CD14-positive monocyte (primary cell): ENCODE measurements at regions not wholly inside any gene's neighbourhood (a gene's known extent, or its start where the extent isn't known, plus 50 kb on each side); places are given as distances from the start of the nearest gene placed in this dataset.

Source experiments
- DNase-seq, 3 donors: peaks; one replicate each; pipeline ENCODE4 v3.0.0-alpha.2; 2011 to 2022
- H2AFZ ChIP-seq: 2 replicates; pipeline ENCODE4 v1.6.0; 2012; ENCODE audit warnings: mild to moderate bottlenecking, low read depth, low read length, inconsistent platforms; ENCODE audit not compliant: insufficient read depth, poor library complexity, severe bottlenecking
- H3K27ac ChIP-seq, 2 donors: 1 replicate in 1 of 2; 2 replicates in 1 of 2; pipeline ENCODE4 v1.5.1; 2012 to 2013; ENCODE audit warnings: low read length in 2 of 2, control low read depth in 1 of 2, inconsistent platforms in 1 of 2, low read depth in 1 of 2, mild to moderate bottlenecking in 1 of 2
- H3K27me3 ChIP-seq, 2 donors: one replicate each; pipeline versions ENCODE4 v1.6.0 to v1.6.1; 2011 to 2013; ENCODE audit warnings: low read length in 2 of 2; ENCODE audit not compliant: control insufficient read depth in 2 of 2, insufficient read depth in 2 of 2
- H3K36me3 ChIP-seq, 2 donors: replicated peaks in 1 of 2; 1 replicate in 1 of 2; 2 replicates in 1 of 2; pipeline versions ENCODE4 v1.5.1 to v1.6.1; 2012 to 2013; ENCODE audit warnings: low read length in 2 of 2, control low read depth in 1 of 2, inconsistent platforms in 1 of 2, mild to moderate bottlenecking in 1 of 2; ENCODE audit not compliant: insufficient read depth in 2 of 2, control insufficient read depth in 1 of 2
- H3K4me1 ChIP-seq, 2 donors: 1 replicate in 1 of 2; 2 replicates in 1 of 2; pipeline versions ENCODE4 v1.5.1 to v1.6.1; 2012 to 2013; ENCODE audit warnings: low read length in 2 of 2, control low read depth in 1 of 2, inconsistent platforms in 1 of 2, mild to moderate bottlenecking in 1 of 2, moderate library complexity in 1 of 2; ENCODE audit not compliant: insufficient read depth in 2 of 2, control insufficient read depth in 1 of 2
- H3K4me2 ChIP-seq: replicated peaks from 2 replicates; pipeline ENCODE3; 2012; ENCODE audit warnings: low read length, moderate library complexity, mild to moderate bottlenecking; ENCODE audit not compliant: poor library complexity, severe bottlenecking; ENCODE audit errors: extremely low read depth
- H3K4me3 ChIP-seq, 3 experiments: fragments of 200-600 bp in 1 of 3; sonication (generic) in 1 of 3; replicated peaks in 1 of 3; 1 replicate in 2 of 3; 2 replicates in 1 of 3; pipeline ENCODE4 v1.5.1; 2011 to 2013; ENCODE audit warnings: low read length in 3 of 3, mild to moderate bottlenecking in 3 of 3, control low read depth in 2 of 3, low read depth in 2 of 3, inconsistent platforms in 1 of 3, moderate library complexity in 1 of 3
- H3K79me2 ChIP-seq: 2 replicates; pipeline ENCODE4 v1.6.0; 2012; ENCODE audit warnings: mild to moderate bottlenecking, control low read depth, inconsistent platforms, low read length, moderate library complexity; ENCODE audit not compliant: insufficient read depth
- H3K9ac ChIP-seq: 2 replicates; pipeline ENCODE4 v1.6.0; 2017; ENCODE audit warnings: low read length, mild to moderate bottlenecking; ENCODE audit not compliant: insufficient read depth, poor library complexity, severe bottlenecking
- H3K9me3 ChIP-seq, 2 donors: replicated peaks in 1 of 2; 1 replicate in 1 of 2; 2 replicates in 1 of 2; pipeline versions ENCODE4 v1.5.1 to v1.6.1; 2012 to 2013; ENCODE audit warnings: low read length in 2 of 2, control low read depth in 1 of 2; ENCODE audit not compliant: control insufficient read depth in 1 of 2, insufficient read depth in 1 of 2
- H4K20me1 ChIP-seq: 2 replicates; pipeline ENCODE4 v1.6.0; 2012; ENCODE audit warnings: mild to moderate bottlenecking, low read length, control low read depth, moderate library complexity; ENCODE audit not compliant: insufficient read depth
- H3K27ac Mint-ChIP-seq, 7 donors: one replicate each; pipeline ENCODE4 v1.8.0; 2020; ENCODE audit warnings: mild to moderate bottlenecking in 7 of 7, mixed read lengths in 7 of 7, moderate library complexity in 6 of 7, inconsistent platforms in 2 of 7
- H3K27me3 Mint-ChIP-seq, 3 donors: one replicate each; pipeline ENCODE4 v1.8.0; 2021 to 2022; ENCODE audit warnings: low read depth in 3 of 3, mild to moderate bottlenecking in 3 of 3, mixed read lengths in 3 of 3, moderate library complexity in 3 of 3, inconsistent platforms in 1 of 3
- H3K36me3 Mint-ChIP-seq, 2 donors: one replicate each; pipeline ENCODE4 v1.8.0; 2020; ENCODE audit warnings: mixed read lengths in 2 of 2, inconsistent platforms in 1 of 2, mild to moderate bottlenecking in 1 of 2
- H3K4me1 Mint-ChIP-seq: one replicate; pipeline ENCODE4 v1.8.0; 2020; ENCODE audit warnings: mild to moderate bottlenecking, mixed read lengths
- H3K4me3 Mint-ChIP-seq, 2 donors: one replicate each; pipeline ENCODE4 v1.8.0; 2020; ENCODE audit warnings: mild to moderate bottlenecking in 2 of 2, mixed read lengths in 2 of 2, moderate library complexity in 1 of 2
- H3K9me3 Mint-ChIP-seq, 7 donors: one replicate each; pipeline ENCODE4 v1.8.0; 2020 to 2022; ENCODE audit warnings: mixed read lengths in 7 of 7, mild to moderate bottlenecking in 6 of 7, moderate library complexity in 6 of 7, inconsistent platforms in 2 of 7
- WGBS: methylation state at CpG from one replicate; pipeline ENCODE4 v1.1.5; 2013; ENCODE audit warnings: missing lambda C conversion rate; ENCODE audit not compliant: insufficient coverage; 5-methylcytosine and 5-hydroxymethylcytosine counted together
- intact Hi-C, 2 donors: fragments of 100-400 bp; cut with micrococcal nuclease; formaldehyde crosslinking; loops; one replicate each; pipeline versions ENCODE4 v1.15.0 to v1.15.1; 2023
- TF ChIP-seq, protein P1 (sequence below): fragments of 200-600 bp; IDR thresholded peaks from one replicate; pipeline ENCODE4 v1.8.0; 2022; ENCODE audit warnings: antibody characterized with exemption, mild to moderate bottlenecking

DNA sequence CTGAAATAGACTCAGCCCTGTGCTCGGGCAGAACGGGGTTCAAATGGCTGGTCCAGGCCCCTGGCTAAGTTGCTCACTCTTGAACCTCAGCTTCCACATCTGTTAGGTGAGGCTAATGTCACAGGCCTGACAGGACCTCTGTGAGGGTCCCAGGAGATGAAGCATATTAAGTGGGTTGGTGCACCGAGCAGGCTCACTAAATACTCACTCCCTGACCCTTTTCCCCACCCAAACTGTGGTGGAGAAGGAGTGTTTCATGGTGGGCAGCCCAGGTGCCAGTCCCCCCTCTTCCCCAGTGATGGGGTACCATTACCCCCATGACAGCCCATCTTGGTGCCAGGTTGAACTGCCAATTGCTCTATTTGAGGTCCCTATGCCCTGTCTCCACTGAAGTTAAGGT is 286.0 kb downstream of the MYCN start:
- Mint-ChIP-seq H3K4me3 (no peak overlapping the region), H3K4me1 (no peaks in the 10 kb centered on the region), H3K36me3 (no peaks in the 10 kb centered on the region), H3K27me3 (peaks cover 0 to 1% (median 0%) of the 10 kb centered on the region in 3 donors), H3K9me3 (no peaks in the 10 kb centered on the region), H3K27ac (no peak overlapping the region)
- Histone ChIP-seq H3K4me2 (no peak overlapping the region), H3K9me3 (no peaks in the 10 kb centered on the region), H3K27me3 (no peaks in the 10 kb centered on the region), H3K4me1 (no peaks in the 10 kb centered on the region), H3K79me2 (no peaks in the 10 kb centered on the region), H3K27ac (no peak overlapping the region), H3K9ac (no peak overlapping the region), H3K36me3 (no peaks in the 10 kb centered on the region), H2AFZ (no peak overlapping the region), H3K4me3 (no peak overlapping the region), H4K20me1 (no peaks in the 10 kb centered on the region)
- no CpG with 5 or more reads among the region's 3 CpGs for WGBS
- no peak for DNase-seq
- TF ChIP-seq, protein P1, sequence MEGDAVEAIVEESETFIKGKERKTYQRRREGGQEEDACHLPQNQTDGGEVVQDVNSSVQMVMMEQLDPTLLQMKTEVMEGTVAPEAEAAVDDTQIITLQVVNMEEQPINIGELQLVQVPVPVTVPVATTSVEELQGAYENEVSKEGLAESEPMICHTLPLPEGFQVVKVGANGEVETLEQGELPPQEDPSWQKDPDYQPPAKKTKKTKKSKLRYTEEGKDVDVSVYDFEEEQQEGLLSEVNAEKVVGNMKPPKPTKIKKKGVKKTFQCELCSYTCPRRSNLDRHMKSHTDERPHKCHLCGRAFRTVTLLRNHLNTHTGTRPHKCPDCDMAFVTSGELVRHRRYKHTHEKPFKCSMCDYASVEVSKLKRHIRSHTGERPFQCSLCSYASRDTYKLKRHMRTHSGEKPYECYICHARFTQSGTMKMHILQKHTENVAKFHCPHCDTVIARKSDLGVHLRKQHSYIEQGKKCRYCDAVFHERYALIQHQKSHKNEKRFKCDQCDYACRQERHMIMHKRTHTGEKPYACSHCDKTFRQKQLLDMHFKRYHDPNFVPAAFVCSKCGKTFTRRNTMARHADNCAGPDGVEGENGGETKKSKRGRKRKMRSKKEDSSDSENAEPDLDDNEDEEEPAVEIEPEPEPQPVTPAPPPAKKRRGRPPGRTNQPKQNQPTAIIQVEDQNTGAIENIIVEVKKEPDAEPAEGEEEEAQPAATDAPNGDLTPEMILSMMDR, result no peak
- intact Hi-C loops, result no loop called here

DNA sequence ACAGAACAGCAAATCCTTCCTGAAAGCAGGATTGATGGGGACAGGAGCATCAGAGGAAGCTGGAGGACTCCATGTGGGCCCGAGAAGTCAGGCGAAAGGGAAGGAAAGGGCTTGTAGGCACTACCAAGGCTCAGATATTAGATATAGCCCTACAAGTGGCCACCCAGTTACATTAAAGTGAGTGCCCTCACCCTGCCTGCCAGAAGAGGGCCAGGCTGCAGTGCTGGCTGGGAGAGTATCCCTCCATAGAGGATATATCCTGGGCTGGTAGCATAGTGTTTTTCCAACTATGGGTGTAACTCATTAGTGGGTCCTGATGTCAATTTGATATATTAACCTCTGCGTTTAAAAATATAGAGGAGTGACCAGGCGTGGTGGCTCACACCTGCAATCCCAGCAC is 285.2 kb downstream of the MYCN start:
- H3K27ac Mint-ChIP-seq, result no peak overlapping the region
- H3K4me1 Mint-ChIP-seq, result no peaks in the 10 kb centered on the region
- Histone ChIP-seq H3K9ac (no peak overlapping the region), H3K27me3 (no peaks in the 10 kb centered on the region), H2AFZ (no peak overlapping the region), H4K20me1 (no peaks in the 10 kb centered on the region), H3K4me1 (no peaks in the 10 kb centered on the region), H3K4me3 (no peak overlapping the region), H3K4me2 (no peak overlapping the region), H3K9me3 (no peaks in the 10 kb centered on the region), H3K27ac (no peak overlapping the region), H3K36me3 (no peaks in the 10 kb centered on the region), H3K79me2 (no peaks in the 10 kb centered on the region)
- peaks cover 0 to 1% (median 0%) of the 10 kb centered on the region in 3 donors for H3K27me3 Mint-ChIP-seq
- no peak for DNase-seq
- 80% methylated on average over 2 of the region's 4 CpGs for WGBS
- H3K4me3 Mint-ChIP-seq, result no peak overlapping the region
- TF ChIP-seq, protein P1, result no peak
- no peaks in the 10 kb centered on the region for H3K9me3 Mint-ChIP-seq
- intact Hi-C loops, result no loop called here
- H3K36me3 Mint-ChIP-seq, result no peaks in the 10 kb centered on the region
